HAP-1 (cell line): ENCODE measurements at regions not wholly inside any gene's neighbourhood (a gene's known extent, or its start where the extent isn't known, plus 50 kb on each side); places are given as distances from the start of the nearest gene placed in this dataset.

Source experiments
- DNase-seq, 2 experiments: peaks; one replicate each; pipeline ENCODE4 v3.0.0-alpha.2; 2016 to 2020; ENCODE audit warnings: low spot score in 2 of 2
- H3K27me3 ChIP-seq: fragments of 250-450 bp; sonication (Bioruptor Pico); 2 replicates; pipeline ENCODE4 v1.5.1; 2020; ENCODE audit warnings: low read depth, mild to moderate bottlenecking, moderate library complexity
- H3K36me3 ChIP-seq: fragments of 250-450 bp; sonication (Bioruptor Pico); replicated peaks from 2 replicates; pipeline ENCODE4 v1.5.1; 2020; ENCODE audit warnings: mild to moderate bottlenecking
- H3K4me1 ChIP-seq: fragments of 250-450 bp; sonication (Bioruptor Pico); 2 replicates; pipeline ENCODE4 v1.5.1; 2020; ENCODE audit warnings: mild to moderate bottlenecking
- H3K4me3 ChIP-seq: fragments of 250-450 bp; sonication (Bioruptor Pico); 2 replicates; pipeline ENCODE4 v1.5.1; 2020; ENCODE audit warnings: mild to moderate bottlenecking, moderate library complexity
- H3K9me3 ChIP-seq: fragments of 250-450 bp; sonication (Bioruptor Pico); 2 replicates; pipeline ENCODE4 v1.5.1; 2020; ENCODE audit warnings: mild to moderate bottlenecking, moderate library complexity
- in situ Hi-C: fragments of 300-500 bp; cut with MboI; formaldehyde crosslinking; loops from 3 replicates; pipeline ENCODE4 v1.14.3; 2020; ENCODE audit warnings: low sequenced_read_pairs, inconsistent platforms, mixed read lengths

DNA sequence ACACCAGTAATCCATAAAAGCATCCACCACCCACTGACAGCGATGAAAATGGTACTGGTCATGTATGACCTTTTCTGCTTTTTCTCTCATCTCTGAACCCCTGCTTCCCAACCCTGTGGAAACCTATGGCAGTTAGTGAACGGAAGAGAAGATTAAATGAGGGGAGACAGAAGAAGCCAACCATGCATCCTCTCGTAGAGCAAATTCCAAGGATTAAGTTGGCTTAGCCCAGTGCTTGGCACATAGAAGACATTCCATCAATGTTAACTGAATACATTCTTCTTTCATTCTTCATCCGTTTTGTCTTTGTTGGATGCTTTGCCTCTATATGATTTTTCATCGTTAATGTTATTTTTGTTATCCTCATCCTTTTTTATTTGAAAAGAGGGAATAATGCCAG, 339.7 kb upstream of the FLRT2 start:
- H3K9me3 ChIP-seq = no peaks in the 10 kb centered on the region
- no peaks in the 10 kb centered on the region for H3K4me1 ChIP-seq
- no peak for DNase-seq
- in situ Hi-C loops = no loop called here
- no peaks in the 10 kb centered on the region for H3K27me3 ChIP-seq
- H3K36me3 ChIP-seq = no peaks in the 10 kb centered on the region
- no peak overlapping the region for H3K4me3 ChIP-seq

GRCh38 chr14:85191986-85192385, 338.0 kb upstream of the FLRT2 start:
- in situ Hi-C loops = no loop called here
- no peak overlapping the region for H3K4me3 ChIP-seq
- no peaks in the 10 kb centered on the region for H3K36me3 ChIP-seq
- no peaks in the 10 kb centered on the region for H3K27me3 ChIP-seq
- no peaks in the 10 kb centered on the region for H3K4me1 ChIP-seq
- H3K9me3 ChIP-seq = no peaks in the 10 kb centered on the region
- DNase-seq = no peak

DNA sequence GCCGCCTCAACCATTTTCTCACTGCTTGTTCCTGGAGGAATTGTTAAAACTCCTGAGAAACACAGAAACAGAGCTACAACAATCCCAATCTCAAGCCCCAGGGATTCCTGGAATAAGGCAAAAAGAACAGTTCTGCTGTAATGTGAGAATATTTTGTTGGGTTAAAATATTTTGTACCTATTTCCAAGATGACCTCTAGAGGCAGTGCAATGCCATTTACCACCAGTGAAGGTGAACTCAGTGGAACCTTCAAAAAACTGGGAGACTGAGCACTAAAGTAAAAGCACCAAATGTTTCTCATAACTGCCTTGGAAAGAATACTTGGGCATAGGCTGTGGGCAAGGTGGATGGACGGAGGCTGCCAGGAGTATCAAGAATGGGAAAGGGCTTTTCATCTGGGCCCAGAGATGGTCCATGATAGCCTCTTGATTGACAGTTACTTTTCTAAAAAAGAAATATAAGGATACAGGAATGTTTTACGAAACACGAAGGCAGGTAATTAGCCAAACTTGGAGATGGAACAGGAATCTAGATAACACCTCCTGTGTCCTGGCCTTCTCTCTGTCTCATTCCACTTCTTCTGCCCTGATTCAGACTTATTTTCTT, 334.0 kb upstream of the FLRT2 start:
- Histone ChIP-seq H3K27me3 (no peaks in the 10 kb centered on the region), H3K36me3 (no peaks in the 10 kb centered on the region), H3K4me3 (no peak overlapping the region), H3K9me3 (no peaks in the 10 kb centered on the region), H3K4me1 (no peaks in the 10 kb centered on the region)
- DNase-seq = peak in 1 of 2 experiments; percentile 52
- in situ Hi-C loops = no loop called here

DNA sequence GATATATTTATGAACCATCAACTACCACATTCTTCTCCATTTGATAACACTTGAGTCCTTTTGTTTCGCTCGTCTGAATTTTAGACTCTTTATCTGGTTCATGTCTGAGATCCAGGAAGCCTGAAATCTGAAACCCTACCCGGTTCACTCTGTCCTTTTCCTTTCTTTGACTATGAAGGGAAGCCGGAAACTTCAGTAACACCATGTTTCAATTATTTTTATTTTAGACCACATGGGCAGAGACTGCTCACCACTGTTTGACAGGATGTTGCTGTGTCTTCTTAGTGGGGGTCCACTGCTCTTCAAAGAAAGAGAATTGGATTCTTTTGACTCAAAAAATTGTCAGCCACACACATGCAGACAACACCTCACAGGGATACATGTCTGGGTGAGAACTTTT, 331.9 kb upstream of the FLRT2 start:
- H3K36me3 ChIP-seq = no peaks in the 10 kb centered on the region
- in situ Hi-C loops = no loop called here
- no peaks in the 10 kb centered on the region for H3K27me3 ChIP-seq
- no peak overlapping the region for H3K4me3 ChIP-seq
- H3K4me1 ChIP-seq = no peaks in the 10 kb centered on the region
- no peak for DNase-seq
- H3K9me3 ChIP-seq = no peaks in the 10 kb centered on the region

DNA sequence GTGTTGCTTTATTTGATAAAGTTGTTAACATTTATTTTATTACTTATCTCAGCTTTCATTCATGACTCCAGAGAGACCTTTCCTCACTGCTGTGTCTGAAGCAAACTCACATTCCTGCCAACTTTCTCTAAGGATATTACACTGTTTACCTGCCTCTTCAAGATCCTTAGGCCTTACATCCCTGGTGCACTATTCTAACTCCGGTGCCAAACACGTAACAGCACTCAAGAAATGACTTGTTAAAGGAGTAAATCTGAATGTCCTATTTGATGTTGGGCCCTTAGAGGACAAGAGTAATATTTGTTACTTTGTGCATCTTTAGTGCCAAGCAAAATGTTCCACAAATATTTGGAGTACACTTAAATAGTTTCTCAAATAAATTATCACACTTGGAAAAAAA, 324.1 kb upstream of the FLRT2 start:
- H3K4me3 ChIP-seq = no peak overlapping the region
- no peak for DNase-seq

GRCh38 chr14:85214471-85214870, 315.5 kb upstream of the FLRT2 start:
- Histone ChIP-seq H3K4me1 (peaks cover 17% of the 10 kb centered on the region), H3K36me3 (no peaks in the 10 kb centered on the region), H3K27me3 (no peaks in the 10 kb centered on the region), H3K4me3 (no peak overlapping the region), H3K9me3 (no peaks in the 10 kb centered on the region)
- DNase-seq = no peak
- in situ Hi-C loops = no loop called here

More for the DNA sequence above, 324.1 kb upstream of the FLRT2 start:
- H3K9me3 ChIP-seq = no peaks in the 10 kb centered on the region
- no peaks in the 10 kb centered on the region for H3K27me3 ChIP-seq
- H3K36me3 ChIP-seq = no peaks in the 10 kb centered on the region
- no peaks in the 10 kb centered on the region for H3K4me1 ChIP-seq
- in situ Hi-C loops = no loop called here

DNA sequence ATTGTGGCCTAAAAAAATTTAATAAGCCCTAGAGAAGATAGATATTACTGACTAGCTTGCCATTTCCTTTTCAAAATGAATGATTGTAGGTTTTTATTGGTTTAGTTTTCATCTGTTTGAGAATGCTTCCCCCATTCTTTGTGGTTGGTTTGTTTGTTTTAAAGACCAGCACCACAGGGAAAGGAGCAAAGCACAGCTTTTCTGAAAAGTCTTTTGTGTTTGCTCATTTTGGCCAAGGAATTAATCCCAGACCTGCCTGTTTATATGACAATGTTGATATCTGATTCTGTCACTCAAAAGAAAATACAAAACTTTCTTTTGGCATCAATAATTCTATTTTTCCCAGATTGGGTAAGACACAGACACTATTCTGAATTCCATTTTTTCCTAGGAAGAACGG, 312.5 kb upstream of the FLRT2 start:
- H3K4me1 ChIP-seq = peaks cover 21% of the 10 kb centered on the region
- H3K9me3 ChIP-seq = no peaks in the 10 kb centered on the region
- no peaks in the 10 kb centered on the region for H3K27me3 ChIP-seq
- in situ Hi-C loops = no loop called here
- no peak overlapping the region for H3K4me3 ChIP-seq
- H3K36me3 ChIP-seq = no peaks in the 10 kb centered on the region
- peak; percentile 42 to 95 for DNase-seq

DNA sequence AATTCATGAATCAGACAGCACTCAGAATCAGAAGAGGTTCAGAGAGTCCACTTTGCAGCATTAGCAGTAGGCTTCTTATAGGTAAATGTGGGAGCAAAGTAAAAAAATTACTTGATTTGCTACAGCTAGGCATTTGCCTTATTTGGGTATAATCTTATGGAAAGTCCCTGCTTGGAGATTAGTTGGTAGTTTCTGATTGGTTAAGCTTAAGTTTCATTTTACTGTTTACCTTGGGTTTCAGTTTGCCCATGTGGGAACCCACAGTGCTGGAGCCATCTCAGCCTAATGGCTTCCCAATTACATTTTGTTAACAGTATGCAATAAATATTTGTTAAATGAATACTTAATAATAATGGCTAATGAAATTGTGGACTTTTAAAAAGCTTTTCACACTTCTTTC, 311.0 kb upstream of the FLRT2 start:
- Histone ChIP-seq H3K4me1 (peaks cover 34% of the 10 kb centered on the region), H3K36me3 (no peaks in the 10 kb centered on the region), H3K9me3 (no peaks in the 10 kb centered on the region), H3K27me3 (no peaks in the 10 kb centered on the region), H3K4me3 (no peak overlapping the region)
- in situ Hi-C loops = no loop called here
- DNase-seq = no peak

DNA sequence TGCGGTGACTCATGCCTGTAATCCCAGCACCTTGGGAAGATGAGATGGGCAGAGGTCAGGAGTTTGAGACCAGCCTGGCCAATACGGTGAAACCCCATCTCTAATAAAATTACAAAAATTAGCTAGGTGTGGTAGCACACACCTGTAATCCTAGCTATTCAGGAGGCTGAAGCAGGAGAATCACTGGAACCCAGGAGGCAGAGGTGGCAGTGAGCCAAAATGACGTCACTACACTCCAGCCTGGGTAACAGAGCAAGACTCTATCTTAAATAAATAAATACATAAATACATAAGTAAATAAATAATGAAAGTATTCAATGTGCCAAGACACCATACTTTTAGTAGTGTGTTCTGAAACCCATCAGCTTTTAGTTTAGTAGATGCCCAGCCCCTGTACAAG, 308.1 kb upstream of the FLRT2 start:
- H3K4me3 ChIP-seq = no peak overlapping the region
- DNase-seq = peak in 1 of 2 experiments; percentile 20
- no peaks in the 10 kb centered on the region for H3K36me3 ChIP-seq
- H3K4me1 ChIP-seq = peaks cover 36% of the 10 kb centered on the region
- H3K27me3 ChIP-seq = no peaks in the 10 kb centered on the region
- no peaks in the 10 kb centered on the region for H3K9me3 ChIP-seq
- in situ Hi-C loops = no loop called here

- Histone ChIP-seq H3K4me1 (peaks cover 31% of the 10 kb centered on the region), H3K36me3 (no peaks in the 10 kb centered on the region), H3K9me3 (no peaks in the 10 kb centered on the region), H3K4me3 (no peak overlapping the region), H3K27me3 (no peaks in the 10 kb centered on the region)
- DNase-seq = peak in 1 of 2 experiments; percentile 79
- in situ Hi-C loops = no loop called here
Measured at GRCh38 chr14:85222341-85222740, 307.6 kb upstream of the FLRT2 start.

- Histone ChIP-seq H3K9me3 (no peaks in the 10 kb centered on the region), H3K36me3 (no peaks in the 10 kb centered on the region), H3K4me3 (no peak overlapping the region), H3K27me3 (no peaks in the 10 kb centered on the region), H3K4me1 (peaks cover 24% of the 10 kb centered on the region)
- DNase-seq = peak; percentile 49 to 84
- in situ Hi-C loops = no loop called here
Measured at GRCh38 chr14:85223667-85224066, 306.3 kb upstream of the FLRT2 start.

- Histone ChIP-seq H3K27me3 (no peaks in the 10 kb centered on the region), H3K4me1 (peaks cover 22% of the 10 kb centered on the region), H3K4me3 (no peak overlapping the region), H3K36me3 (no peaks in the 10 kb centered on the region), H3K9me3 (no peaks in the 10 kb centered on the region)
- in situ Hi-C loops = no loop called here
- no peak for DNase-seq
Measured at GRCh38 chr14:85224241-85224640, 305.7 kb upstream of the FLRT2 start.

DNA sequence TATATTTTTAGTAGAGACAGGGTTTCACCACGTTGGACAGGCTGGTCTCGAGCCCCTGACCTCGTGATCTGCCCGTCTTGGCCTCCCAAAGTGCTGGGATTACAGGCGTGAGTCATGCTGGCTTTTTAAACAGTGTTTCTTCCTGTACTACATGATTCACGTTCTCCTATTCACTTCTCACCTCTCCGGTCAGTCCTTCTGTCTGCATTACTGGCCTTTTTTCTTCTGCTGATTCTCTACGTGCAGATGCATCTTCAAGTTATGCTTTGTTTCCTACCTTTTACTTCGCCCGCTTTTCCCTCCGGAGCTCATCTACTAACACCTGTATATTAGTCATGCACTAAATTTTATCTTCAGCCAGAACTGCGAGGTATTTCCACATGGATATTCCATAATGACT, 296.2 kb upstream of the FLRT2 start:
- Histone ChIP-seq H3K36me3 (no peaks in the 10 kb centered on the region), H3K4me3 (no peak overlapping the region), H3K9me3 (peaks cover 4% of the 10 kb centered on the region; the same call in 1 of the 2 replicates), H3K27me3 (no peaks in the 10 kb centered on the region), H3K4me1 (peaks cover 3% of the 10 kb centered on the region)
- in situ Hi-C loops = no loop called here
- no peak for DNase-seq

GRCh38 chr14:85234156-85235025, 295.6 kb upstream of the FLRT2 start:
- H3K4me1 ChIP-seq = peaks cover 3% of the 10 kb centered on the region
- no peaks in the 10 kb centered on the region for H3K36me3 ChIP-seq
- H3K9me3 ChIP-seq = peaks cover 4% of the 10 kb centered on the region; the same call in 1 of the 2 replicates
- no peaks in the 10 kb centered on the region for H3K27me3 ChIP-seq
- in situ Hi-C loops = no loop called here
- no peak for DNase-seq
- no peak overlapping the region for H3K4me3 ChIP-seq
